ENCODE measurements at regions not wholly inside any gene's neighbourhood (a gene's known extent, or its start where the extent isn't known, plus 50 kb on each side); places are given as distances from the start of the nearest gene placed in this dataset.

- ATAC-seq (ENCODE audit: low read depth) (no peak), DNase-seq (no peak)
- no peak overlapping the region for H2BK120ac ChIP-seq (ENCODE audit: low read depth, low read length)
- no peak overlapping the region for H3K27ac ChIP-seq (ENCODE audit: insufficient read depth, low read length)
- no peak overlapping the region for H3K4me3 ChIP-seq (ENCODE audit: insufficient read depth, low read depth, low read length)
- no peak overlapping the region for H4K8ac ChIP-seq (ENCODE audit: low read depth in 2 of 2, low read length in 2 of 2)
- H3K9me3 ChIP-seq (ENCODE audit: control insufficient read depth, insufficient read depth, low read length) = no peaks in the 10 kb centered on the region
- H3K79me1 ChIP-seq (ENCODE audit: low read depth in 1 of 2, low read length in 2 of 2) = no peaks in the 10 kb centered on the region
- H3K4me1 ChIP-seq (ENCODE audit: control insufficient read depth, insufficient read depth, low read length) = peaks cover 9% of the 10 kb centered on the region
- H4K20me1 ChIP-seq (ENCODE audit: insufficient read depth, low read length) = no peaks in the 10 kb centered on the region
- BruUV-seq (replicated peaks) = no TSS peak
- no peak overlapping the region for H2BK5ac ChIP-seq (ENCODE audit: low read depth, low read length, poor library complexity, severe bottlenecking)
- CTCF ChIA-PET = no interaction called here
- H3K4ac ChIP-seq (ENCODE audit: low read depth, low read length) = no peak overlapping the region
- no peak overlapping the region for H2AK9ac ChIP-seq (replicated peaks; ENCODE audit: low read depth, low read length, poor library complexity)
- no peak overlapping the region for H3K9ac ChIP-seq (ENCODE audit: low read depth, low read length)
- no peak overlapping the region for H2AFZ ChIP-seq (replicated peaks; ENCODE audit: low read length, poor library complexity)
- H2BK15ac ChIP-seq (ENCODE audit: low read depth, low read length) = no peak overlapping the region
- intact Hi-C loops (cut with micrococcal nuclease) (no loop called here), in situ Hi-C loops (cut with MboI; ENCODE audit: low sequenced_read_pairs) (no loop called here), dilution Hi-C loops (cut with HindIII; ENCODE audit: low sequenced_read_pairs, unreplicated experiment) (no loop called here)
- no peaks in the 10 kb centered on the region for H3K27me3 ChIP-seq (ENCODE audit: control insufficient read depth, insufficient read depth, low read length)
- no peak overlapping the region for H2BK20ac ChIP-seq (ENCODE audit: low read depth, low read length)
- H3K18ac ChIP-seq (ENCODE audit: low read depth, low read length) = no peak overlapping the region
- H4K5ac ChIP-seq (ENCODE audit: low read depth, low read length) = no peak overlapping the region
- H3K4me2 ChIP-seq (ENCODE audit: low read depth, low read length) = no peak overlapping the region
- H3K36me3 ChIP-seq (ENCODE audit: control insufficient read depth, insufficient read depth, low read length) = no peaks in the 10 kb centered on the region
- POLR2A ChIA-PET (ENCODE audit: unreplicated experiment) = no interaction called here
- H2AK5ac ChIP-seq (ENCODE audit: low read depth, low read length) = no peak overlapping the region
- WGBS, 2 experiments (ENCODE audit: extremely low coverage in 2 of 2, insufficient read length in 1 of 2) = no CpG with 5 or more reads among the region's 9 CpGs
- H3K56ac ChIP-seq (ENCODE audit: extremely low read depth, insufficient read depth, low read length) = no peak overlapping the region
- H4K91ac ChIP-seq (ENCODE audit: insufficient read depth, low read depth, low read length) = no peak overlapping the region
- peaks cover 5% of the 10 kb centered on the region; the same call in 1 of the 2 replicates for H3K9me1 ChIP-seq (ENCODE audit: insufficient read depth, low read length)
- no peak for TF ChIP-seq POLR2A (IDR thresholded peaks at IDR 0.05; ENCODE audit: low read depth, low read length)
- TF ChIP-seq BHLHE40 (IDR thresholded peaks at IDR 0.05; ENCODE audit: low read depth, low read length) = no peak
- TF ChIP-seq SMC3 (IDR thresholded peaks at IDR 0.05; ENCODE audit: low read depth, low read length) = no peak
- no peak for TF ChIP-seq MAFK (IDR thresholded peaks at IDR 0.05; ENCODE audit: low read depth, low read length)
- no peak for TF ChIP-seq ELK1 (IDR thresholded peaks at IDR 0.05; ENCODE audit: borderline replicate concordance, low read depth, low read length)
- TF ChIP-seq CHD1 (IDR thresholded peaks at IDR 0.05; ENCODE audit: low read depth, low read length) = no peak
- TF ChIP-seq MAZ (IDR thresholded peaks at IDR 0.05; ENCODE audit: borderline replicate concordance, low read depth, low read length) = no peak
- TF ChIP-seq USF2 (IDR thresholded peaks at IDR 0.05; ENCODE audit: low read depth, low read length) = no peak
- TF ChIP-seq CTCF (conservative IDR thresholded peaks at IDR 0.05; ENCODE audit: low read depth, low read length) = no peak
- no peak for TF ChIP-seq MXI1 (IDR thresholded peaks at IDR 0.05; ENCODE audit: borderline replicate concordance, low read depth, low read length)
- no peak for TF ChIP-seq RFX5 (IDR thresholded peaks at IDR 0.05; ENCODE audit: low read depth, low read length)
- H3K23ac ChIP-seq (ENCODE audit: low read depth, low read length) = no peak overlapping the region
- 0 out of 2 replicates have a peak overlapping the region, but pooled peaks have one; percentile 48 for H3K14ac ChIP-seq (replicated peaks; ENCODE audit: low read depth, low read length)
Measured at GRCh38 chr16:51526621-51527020, 375.6 kb upstream of the SALL1 start.

Data from IMR-90 (cell line).